Nephron (organoid): ENCODE measurements at regions not wholly inside any gene's neighbourhood (a gene's known extent, or its start where the extent isn't known, plus 50 kb on each side); places are given as distances from the start of the nearest gene placed in this dataset.

Source experiments
- H3K27ac Mint-ChIP-seq, 3 experiments: 2 replicates each; pipeline ENCODE4 v1.8.0; 2020; ENCODE audit warnings: mixed read lengths in 3 of 3, mild to moderate bottlenecking in 2 of 3, moderate library complexity in 1 of 3
- H3K27me3 Mint-ChIP-seq: 2 replicates; pipeline ENCODE4 v1.8.0; 2021; ENCODE audit warnings: low read depth, mild to moderate bottlenecking, moderate library complexity, mixed read lengths
- H3K36me3 Mint-ChIP-seq: 2 replicates; pipeline ENCODE4 v1.8.0; 2020; ENCODE audit warnings: low read depth, mixed read lengths
- H3K4me1 Mint-ChIP-seq: 2 replicates; pipeline ENCODE4 v1.8.0; 2020; ENCODE audit warnings: mixed read lengths
- H3K4me3 Mint-ChIP-seq, 3 experiments: 2 replicates each; pipeline ENCODE4 v1.8.0; 2020; ENCODE audit warnings: mild to moderate bottlenecking in 3 of 3, mixed read lengths in 3 of 3, moderate library complexity in 2 of 3
- H3K9me3 Mint-ChIP-seq: 2 replicates; pipeline ENCODE4 v1.8.0; 2020; ENCODE audit warnings: mixed read lengths
- CTCF ChIP-seq, 3 experiments: fragments of 200-600 bp; sonication (generic); IDR thresholded peaks; one replicate each; pipeline ENCODE4 v1.5.0; 2021; ENCODE audit warnings: antibody characterized with exemption in 3 of 3; ENCODE audit not compliant: unreplicated experiment in 3 of 3

- Mint-ChIP-seq H3K4me3 (no peak overlapping the region), H3K27me3 (peaks cover 4% of the 10 kb centered on the region), H3K27ac (peak overlapping the region in 2 of 3 experiments; percentile 0 to 11), H3K36me3 (no peaks in the 10 kb centered on the region), H3K4me1 (peaks cover 22% of the 10 kb centered on the region), H3K9me3 (no peaks in the 10 kb centered on the region)
- TF ChIP-seq CTCF (IDR thresholded peaks at IDR 0.05; ENCODE audit: unreplicated experiment in 3 of 3), result no peak
These were observed 353.8 kb upstream of the RSPO3 start for GRCh38 chr6:126764671-126765070.

DNA sequence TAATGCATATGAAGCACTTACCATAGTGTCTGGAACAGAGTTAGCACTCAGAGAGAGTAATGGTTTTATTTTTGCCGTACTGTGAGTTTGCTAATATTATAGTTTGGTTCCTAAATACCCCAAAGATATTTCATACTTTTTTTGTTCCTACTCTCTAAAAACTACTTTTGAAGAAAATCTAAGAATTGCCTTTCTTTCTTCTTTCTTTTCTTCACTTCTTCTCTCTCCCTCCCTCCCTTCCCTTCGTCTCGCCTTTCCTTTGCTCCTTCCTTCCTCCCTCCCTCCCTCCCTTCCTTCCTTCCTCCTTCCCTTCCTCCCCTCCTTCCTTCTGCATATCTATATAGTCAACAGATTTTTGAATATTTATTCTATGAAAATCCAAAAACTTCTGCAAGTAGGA lies 351.7 kb upstream of the RSPO3 start:
- Mint-ChIP-seq H3K4me1 (peaks cover 19% of the 10 kb centered on the region), H3K36me3 (no peaks in the 10 kb centered on the region), H3K9me3 (no peaks in the 10 kb centered on the region), H3K4me3 (no peak overlapping the region), H3K27ac (peak overlapping the region in 1 of 3 experiments; percentile 85), H3K27me3 (peaks cover 4% of the 10 kb centered on the region)
- TF ChIP-seq CTCF (IDR thresholded peaks at IDR 0.05; ENCODE audit: unreplicated experiment in 3 of 3), result no peak

- peaks cover 19% of the 10 kb centered on the region for H3K4me1 Mint-ChIP-seq
These were observed 350.8 kb upstream of the RSPO3 start for GRCh38 chr6:126767711-126768110.

GRCh38 chr6:126770176-126770575 lies 348.3 kb upstream of the RSPO3 start:
- H3K4me1 Mint-ChIP-seq, result peaks cover 23% of the 10 kb centered on the region
- H3K9me3 Mint-ChIP-seq, result no peaks in the 10 kb centered on the region
- no peaks in the 10 kb centered on the region for H3K36me3 Mint-ChIP-seq
- no peak for TF ChIP-seq CTCF (IDR thresholded peaks at IDR 0.05; ENCODE audit: unreplicated experiment in 3 of 3)
- H3K27me3 Mint-ChIP-seq, result no peaks in the 10 kb centered on the region
- no peak overlapping the region for H3K4me3 Mint-ChIP-seq
- H3K27ac Mint-ChIP-seq, result no peak overlapping the region

More at GRCh38 chr6:126767711-126768110, 350.8 kb upstream of the RSPO3 start:
- peak overlapping the region in 1 of 3 experiments; percentile 85 for H3K27ac Mint-ChIP-seq
- H3K9me3 Mint-ChIP-seq, result no peaks in the 10 kb centered on the region
- H3K36me3 Mint-ChIP-seq, result no peaks in the 10 kb centered on the region
- peaks cover 4% of the 10 kb centered on the region for H3K27me3 Mint-ChIP-seq
- TF ChIP-seq CTCF (IDR thresholded peaks at IDR 0.05; ENCODE audit: unreplicated experiment in 3 of 3), result no peak
- no peak overlapping the region for H3K4me3 Mint-ChIP-seq

DNA sequence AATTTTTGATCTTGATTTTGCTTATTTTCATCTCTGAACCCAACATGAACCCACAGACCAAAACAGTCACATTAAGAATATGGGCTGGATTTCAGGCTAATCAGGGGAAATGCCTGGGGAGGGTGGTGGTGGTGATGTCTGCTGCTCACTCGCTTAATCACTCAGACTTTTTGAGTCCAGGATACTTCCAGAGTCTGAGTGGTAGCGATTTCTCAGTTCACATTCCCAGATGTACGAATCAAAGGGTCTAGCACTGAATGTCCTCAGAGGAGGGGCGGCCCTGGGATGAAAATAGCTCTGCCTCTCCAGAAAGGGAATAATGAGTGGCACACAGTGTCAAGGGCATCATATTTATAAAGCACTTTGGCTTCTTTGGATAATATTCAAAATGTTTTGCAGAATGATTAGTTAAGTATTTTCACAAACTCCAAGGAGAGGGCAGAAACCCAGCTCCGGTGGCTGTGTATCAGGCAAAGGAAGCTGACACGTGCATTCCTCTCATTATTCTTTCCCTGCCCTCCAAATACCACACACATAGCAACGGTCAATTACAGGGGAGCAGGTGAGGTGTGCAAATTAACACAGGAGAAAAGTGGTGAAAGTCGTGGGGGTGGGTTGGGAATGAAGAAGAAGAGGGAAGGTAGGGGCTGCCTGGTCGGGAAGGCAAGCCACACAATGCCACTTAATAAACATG lies 345.2 kb upstream of the RSPO3 start:
- Mint-ChIP-seq H3K9me3 (no peaks in the 10 kb centered on the region), H3K36me3 (no peaks in the 10 kb centered on the region), H3K27ac (peak overlapping the region; percentile 59 to 81 (median 66)), H3K27me3 (no peaks in the 10 kb centered on the region), H3K4me3 (peak overlapping the region in 1 of 3 experiments; percentile 52), H3K4me1 (peaks cover 14% of the 10 kb centered on the region)
- TF ChIP-seq CTCF (IDR thresholded peaks at IDR 0.05; ENCODE audit: unreplicated experiment in 3 of 3), result no peak

- no peaks in the 10 kb centered on the region for H3K27me3 Mint-ChIP-seq
- H3K9me3 Mint-ChIP-seq, result no peaks in the 10 kb centered on the region
- no peaks in the 10 kb centered on the region for H3K36me3 Mint-ChIP-seq
- peaks cover 38% of the 10 kb centered on the region for H3K4me1 Mint-ChIP-seq
- H3K27ac Mint-ChIP-seq, result no peak overlapping the region
- TF ChIP-seq CTCF (IDR thresholded peaks at IDR 0.05; ENCODE audit: unreplicated experiment in 3 of 3), result no peak
- no peak overlapping the region for H3K4me3 Mint-ChIP-seq
These were observed 339.1 kb upstream of the RSPO3 start for GRCh38 chr6:126779331-126779730.
